ENCODE measurements at regions not wholly inside any gene's neighbourhood (a gene's known extent, or its start where the extent isn't known, plus 50 kb on each side); places are given as distances from the start of the nearest gene placed in this dataset.
A peak's percentile ranks its signal among the peaks of the same experiment; 100 is the strongest.
"Not testable (repeated sequence)": the region's sequence is repeated elsewhere in the genome, so short reads cannot be mapped to it uniquely, and the experiment has no call there.

GRCh38 chr2:111480016-111480625 lies 359.4 kb downstream of the BCL2L11 start:
- H3K4me3 ChIP-seq (ENCODE audit: low read length); H3K9me3 ChIP-seq (ENCODE audit: control insufficient read depth, low read length); H3K9ac ChIP-seq (ENCODE audit: low read length); H3K4me1 ChIP-seq (ENCODE audit: control insufficient read depth, insufficient read depth, low read length); H3K36me3 ChIP-seq (ENCODE audit: control insufficient read depth, insufficient read depth, low read length, severe bottlenecking); H3K27me3 ChIP-seq (replicated peaks; ENCODE audit: control insufficient read depth, insufficient read depth, low read length): not testable (repeated sequence)
- peak; percentile 34 for DNase-seq (ENCODE audit: low read depth)

GRCh38 chr2:111480633-111481032 lies 359.9 kb downstream of the BCL2L11 start:
- DNase-seq (ENCODE audit: low read depth), result peak; percentile 15
- H3K27me3 ChIP-seq (replicated peaks; ENCODE audit: control insufficient read depth, insufficient read depth, low read length); H3K4me1 ChIP-seq (ENCODE audit: control insufficient read depth, insufficient read depth, low read length); H3K9ac ChIP-seq (ENCODE audit: low read length); H3K4me3 ChIP-seq (ENCODE audit: low read length); H3K36me3 ChIP-seq (ENCODE audit: control insufficient read depth, insufficient read depth, low read length, severe bottlenecking); H3K9me3 ChIP-seq (ENCODE audit: control insufficient read depth, low read length): not testable (repeated sequence)

GRCh38 chr2:111481219-111481618 lies 360.5 kb downstream of the BCL2L11 start:
- H3K27me3 ChIP-seq (replicated peaks; ENCODE audit: control insufficient read depth, insufficient read depth, low read length); H3K9me3 ChIP-seq (ENCODE audit: control insufficient read depth, low read length); H3K4me3 ChIP-seq (ENCODE audit: low read length); H3K9ac ChIP-seq (ENCODE audit: low read length); DNase-seq (ENCODE audit: low read depth); H3K36me3 ChIP-seq (ENCODE audit: control insufficient read depth, insufficient read depth, low read length, severe bottlenecking); H3K4me1 ChIP-seq (ENCODE audit: control insufficient read depth, insufficient read depth, low read length): not testable (repeated sequence)

GRCh38 chr2:111482987-111483679 lies 362.4 kb downstream of the BCL2L11 start:
- DNase-seq (ENCODE audit: low read depth); H3K4me3 ChIP-seq (ENCODE audit: low read length); H3K27me3 ChIP-seq (replicated peaks; ENCODE audit: control insufficient read depth, insufficient read depth, low read length); H3K9ac ChIP-seq (ENCODE audit: low read length); H3K36me3 ChIP-seq (ENCODE audit: control insufficient read depth, insufficient read depth, low read length, severe bottlenecking); H3K4me1 ChIP-seq (ENCODE audit: control insufficient read depth, insufficient read depth, low read length); H3K9me3 ChIP-seq (ENCODE audit: control insufficient read depth, low read length): not testable (repeated sequence)

GRCh38 chr2:111484097-111484496 lies 363.4 kb downstream of the BCL2L11 start:
- not testable (repeated sequence) for H3K4me3 ChIP-seq (ENCODE audit: low read length); H3K36me3 ChIP-seq (ENCODE audit: control insufficient read depth, insufficient read depth, low read length, severe bottlenecking); DNase-seq (ENCODE audit: low read depth); H3K9me3 ChIP-seq (ENCODE audit: control insufficient read depth, low read length); H3K27me3 ChIP-seq (replicated peaks; ENCODE audit: control insufficient read depth, insufficient read depth, low read length); H3K9ac ChIP-seq (ENCODE audit: low read length); H3K4me1 ChIP-seq (ENCODE audit: control insufficient read depth, insufficient read depth, low read length)

- H3K27me3 ChIP-seq (replicated peaks; ENCODE audit: control insufficient read depth, insufficient read depth, low read length); H3K9ac ChIP-seq (ENCODE audit: low read length); H3K4me3 ChIP-seq (ENCODE audit: low read length); H3K4me1 ChIP-seq (ENCODE audit: control insufficient read depth, insufficient read depth, low read length); H3K9me3 ChIP-seq (ENCODE audit: control insufficient read depth, low read length); H3K36me3 ChIP-seq (ENCODE audit: control insufficient read depth, insufficient read depth, low read length, severe bottlenecking); DNase-seq (ENCODE audit: low read depth): not testable (repeated sequence)
Observed at GRCh38 chr2:111485895-111486294, 365.2 kb downstream of the BCL2L11 start.

GRCh38 chr2:111488451-111488850 lies 367.7 kb downstream of the BCL2L11 start:
- H3K27me3 ChIP-seq (replicated peaks; ENCODE audit: control insufficient read depth, insufficient read depth, low read length); H3K9ac ChIP-seq (ENCODE audit: low read length); H3K4me3 ChIP-seq (ENCODE audit: low read length); DNase-seq (ENCODE audit: low read depth); H3K9me3 ChIP-seq (ENCODE audit: control insufficient read depth, low read length); H3K36me3 ChIP-seq (ENCODE audit: control insufficient read depth, insufficient read depth, low read length, severe bottlenecking); H3K4me1 ChIP-seq (ENCODE audit: control insufficient read depth, insufficient read depth, low read length): not testable (repeated sequence)

GRCh38 chr2:111489460-111489859 lies 368.7 kb downstream of the BCL2L11 start:
- H3K9ac ChIP-seq (ENCODE audit: low read length); H3K27me3 ChIP-seq (replicated peaks; ENCODE audit: control insufficient read depth, insufficient read depth, low read length); DNase-seq (ENCODE audit: low read depth); H3K4me1 ChIP-seq (ENCODE audit: control insufficient read depth, insufficient read depth, low read length); H3K36me3 ChIP-seq (ENCODE audit: control insufficient read depth, insufficient read depth, low read length, severe bottlenecking); H3K4me3 ChIP-seq (ENCODE audit: low read length); H3K9me3 ChIP-seq (ENCODE audit: control insufficient read depth, low read length): not testable (repeated sequence)

GRCh38 chr2:111491181-111491580 lies 370.5 kb downstream of the BCL2L11 start:
- H3K36me3 ChIP-seq (ENCODE audit: control insufficient read depth, insufficient read depth, low read length, severe bottlenecking); H3K4me3 ChIP-seq (ENCODE audit: low read length): not testable (repeated sequence)

GRCh38 chr2:111491614-111492013 lies 370.9 kb downstream of the BCL2L11 start:
- not testable (repeated sequence) for H3K36me3 ChIP-seq (ENCODE audit: control insufficient read depth, insufficient read depth, low read length, severe bottlenecking); H3K9me3 ChIP-seq (ENCODE audit: control insufficient read depth, low read length); H3K9ac ChIP-seq (ENCODE audit: low read length); H3K27me3 ChIP-seq (replicated peaks; ENCODE audit: control insufficient read depth, insufficient read depth, low read length); H3K4me1 ChIP-seq (ENCODE audit: control insufficient read depth, insufficient read depth, low read length); DNase-seq (ENCODE audit: low read depth); H3K4me3 ChIP-seq (ENCODE audit: low read length)

More at GRCh38 chr2:111491181-111491580, 370.5 kb downstream of the BCL2L11 start:
- H3K27me3 ChIP-seq (replicated peaks; ENCODE audit: control insufficient read depth, insufficient read depth, low read length); H3K4me1 ChIP-seq (ENCODE audit: control insufficient read depth, insufficient read depth, low read length); H3K9me3 ChIP-seq (ENCODE audit: control insufficient read depth, low read length); H3K9ac ChIP-seq (ENCODE audit: low read length); DNase-seq (ENCODE audit: low read depth): not testable (repeated sequence)

- H3K36me3 ChIP-seq (ENCODE audit: control insufficient read depth, insufficient read depth, low read length, severe bottlenecking); H3K27me3 ChIP-seq (replicated peaks; ENCODE audit: control insufficient read depth, insufficient read depth, low read length); DNase-seq (ENCODE audit: low read depth); H3K9me3 ChIP-seq (ENCODE audit: control insufficient read depth, low read length): not testable (repeated sequence)
- Histone ChIP-seq H3K9ac (ENCODE audit: low read length) (peak overlapping the region; percentile 77), H3K4me3 (ENCODE audit: low read length) (peak overlapping the region; percentile 76), H3K4me1 (ENCODE audit: control insufficient read depth, insufficient read depth, low read length) (peaks cover 15% of the 10 kb centered on the region)
Observed at GRCh38 chr2:111492995-111493719, 372.4 kb downstream of the BCL2L11 start.

Data from adipocyte (in vitro differentiated cells).